NOMO-1 treated with DMSO at 0.1 percent for 48 hours (cell line): ENCODE measurements at regions not wholly inside any gene's neighbourhood (a gene's known extent, or its start where the extent isn't known, plus 50 kb on each side); places are given as distances from the start of the nearest gene placed in this dataset.

Source experiments
- DNase-seq: peaks from one replicate; lab custom pipeline; 2025; ENCODE audit not compliant: unreplicated experiment; lab: John Stamatoyannopoulos, UW

- DNase-seq = no peak
These were observed 54.6 kb upstream of the EOLA2 start for GRCh38 chrX:149992918-149993317.

DNA sequence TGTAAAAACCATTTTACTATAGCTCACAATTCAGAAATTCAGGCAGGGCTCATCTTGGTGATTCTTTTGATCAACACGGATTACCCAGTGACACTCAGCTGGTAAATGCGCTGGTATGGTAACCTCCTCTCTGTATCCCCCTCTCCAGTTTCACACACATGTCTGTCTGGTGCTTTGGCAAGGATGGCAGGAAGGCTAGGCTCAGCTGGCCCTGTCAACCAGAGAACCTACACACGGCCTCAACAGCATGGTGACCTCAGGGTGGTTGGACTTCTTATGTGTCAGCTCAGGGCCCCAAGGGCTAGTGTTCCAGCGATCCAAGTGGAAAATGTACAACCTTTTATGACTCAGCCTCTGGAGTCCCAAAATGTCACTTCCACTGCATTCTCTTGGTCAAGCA lies 55.7 kb upstream of the EOLA2 start:
- DNase-seq = no peak

DNA sequence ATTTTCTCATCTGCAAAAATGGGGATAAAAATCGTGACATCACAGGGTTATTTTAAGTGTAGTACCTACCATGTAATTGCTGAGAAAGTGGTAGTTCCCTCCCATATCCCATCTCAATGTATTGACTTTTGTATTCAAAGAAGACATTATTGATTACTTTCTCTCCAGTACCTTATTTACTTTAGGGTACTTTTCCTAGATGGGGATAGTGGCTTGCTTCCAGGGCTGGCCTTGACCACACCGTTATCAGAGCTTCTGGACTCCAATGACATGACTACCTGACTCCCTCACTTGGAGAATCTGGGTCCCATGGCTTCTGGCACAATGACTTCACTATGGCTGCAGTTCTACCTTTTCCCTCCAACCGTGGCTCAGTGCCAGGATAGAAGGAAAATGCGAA lies 58.2 kb upstream of the EOLA2 start:
- no peak for DNase-seq

DNA sequence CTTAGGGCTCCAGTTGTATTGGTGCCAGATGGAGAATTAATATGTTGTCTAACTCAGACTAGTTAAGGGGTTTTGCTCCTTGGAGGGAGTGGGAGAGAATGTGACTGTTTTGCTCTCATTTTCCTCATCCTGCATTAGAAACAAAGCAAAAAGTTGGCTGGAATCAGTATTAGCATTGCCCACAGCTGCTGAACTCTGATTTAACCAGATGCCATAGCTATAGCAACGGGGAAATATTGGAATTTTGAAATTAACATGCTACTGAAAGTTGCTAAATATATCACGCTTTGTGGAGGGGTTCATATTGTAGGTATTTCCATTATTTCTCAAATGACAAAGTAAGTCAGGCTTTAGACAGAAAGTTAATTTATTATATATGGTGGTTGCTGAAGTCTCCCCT lies 66.7 kb upstream of the EOLA2 start:
- no peak for DNase-seq

DNA sequence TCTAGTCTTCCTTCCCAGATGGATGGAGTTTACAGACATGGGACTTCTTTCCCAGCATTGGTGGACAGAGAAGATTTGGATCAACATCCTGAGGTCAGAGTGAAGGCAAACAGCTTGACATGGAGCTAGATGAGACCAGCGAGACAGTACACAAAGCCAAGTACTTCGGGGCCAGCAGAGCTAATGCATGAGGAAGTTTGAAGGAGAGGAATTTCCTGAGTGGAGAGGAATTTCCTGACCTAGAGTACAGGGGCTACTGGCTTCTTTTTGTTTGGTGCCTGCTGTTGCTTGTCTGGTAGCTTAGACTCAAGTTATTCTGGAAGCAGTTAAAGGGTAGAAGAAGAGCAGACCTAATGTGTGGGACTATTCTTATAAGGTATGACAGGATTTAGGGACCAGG lies 69.1 kb upstream of the EOLA2 start:
- DNase-seq = no peak

GRCh38 chrX:150012647-150013381 lies 74.5 kb upstream of the EOLA2 start:
- DNase-seq = no peak

DNA sequence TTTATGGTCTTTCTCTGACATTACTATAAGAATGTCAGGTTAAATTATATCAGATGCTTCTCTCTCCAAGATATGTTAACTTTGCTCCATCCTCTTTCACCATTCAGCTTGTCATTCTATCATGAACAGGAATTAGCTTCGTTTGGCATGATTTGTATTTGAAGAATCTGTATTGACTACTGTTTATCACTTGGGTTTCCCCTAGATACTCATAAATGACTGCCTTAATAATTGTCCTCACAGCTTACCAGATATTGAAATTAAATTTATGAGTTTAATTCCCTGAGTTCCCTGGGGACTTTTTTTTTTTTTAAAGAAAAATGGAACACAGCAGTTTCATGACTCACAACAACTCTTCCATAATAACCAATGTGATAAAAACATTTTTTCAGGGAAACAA lies 76.2 kb upstream of the EOLA2 start:
- DNase-seq = no peak

GRCh38 chrX:150017868-150018267 lies 79.6 kb upstream of the EOLA2 start:
- DNase-seq = no peak

- no peak for DNase-seq
These were observed 80.7 kb upstream of the EOLA2 start for GRCh38 chrX:150018931-150019361.

GRCh38 chrX:150028692-150029091 lies 90.4 kb upstream of the EOLA2 start:
- DNase-seq = no peak

DNA sequence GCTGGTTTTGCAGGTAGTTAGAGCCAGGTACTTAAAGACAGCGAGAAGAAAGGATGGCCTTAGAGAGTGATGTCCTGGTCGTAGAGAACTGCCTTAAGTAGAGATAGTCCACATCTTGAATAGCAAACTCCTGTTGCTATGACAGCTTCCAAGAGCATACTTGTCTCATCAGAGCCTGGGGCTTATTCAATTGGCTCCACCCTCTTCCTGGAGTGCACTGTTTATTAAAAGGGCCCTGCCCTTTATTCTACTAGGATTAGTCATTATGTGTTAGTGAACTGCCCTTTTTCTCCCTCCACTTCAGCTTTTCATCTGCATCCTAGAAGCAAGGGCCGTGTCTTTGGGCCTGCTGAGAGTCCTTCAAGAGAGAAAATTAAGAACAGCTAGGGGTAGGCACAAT lies 94.5 kb upstream of the EOLA2 start:
- no peak for DNase-seq

GRCh38 chrX:150034788-150035187 lies 96.5 kb upstream of the EOLA2 start:
- no peak for DNase-seq

- DNase-seq = no peak
These were observed 97.2 kb upstream of the EOLA2 start for GRCh38 chrX:150035531-150035930.

- DNase-seq = no peak
These were observed 97.9 kb upstream of the EOLA2 start for GRCh38 chrX:150036181-150036580.

GRCh38 chrX:150036641-150037040 lies 98.3 kb upstream of the EOLA2 start:
- DNase-seq = no peak

- DNase-seq = no peak
These were observed 98.8 kb upstream of the EOLA2 start for GRCh38 chrX:150037041-150037440.

DNA sequence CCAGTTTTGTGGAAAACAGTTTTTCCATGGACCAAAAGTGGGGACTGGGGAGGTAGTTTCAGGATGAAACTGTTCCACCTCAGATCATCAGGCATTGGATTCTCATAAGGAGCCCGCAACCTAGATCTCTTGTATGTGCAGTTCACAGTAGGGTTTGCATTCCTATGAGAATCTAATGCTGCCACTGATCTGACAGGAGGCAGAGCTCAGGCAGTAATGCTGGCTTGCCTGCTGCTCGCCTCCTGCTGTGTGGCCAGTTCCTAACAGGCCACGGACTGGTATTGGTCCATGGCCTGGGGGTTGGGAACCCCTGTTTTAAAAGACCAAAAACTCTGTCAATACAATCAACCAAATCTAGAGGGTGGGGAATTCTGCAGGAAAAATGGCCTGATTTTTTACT lies 100.0 kb upstream of the EOLA2 start:
- DNase-seq = no peak

DNA sequence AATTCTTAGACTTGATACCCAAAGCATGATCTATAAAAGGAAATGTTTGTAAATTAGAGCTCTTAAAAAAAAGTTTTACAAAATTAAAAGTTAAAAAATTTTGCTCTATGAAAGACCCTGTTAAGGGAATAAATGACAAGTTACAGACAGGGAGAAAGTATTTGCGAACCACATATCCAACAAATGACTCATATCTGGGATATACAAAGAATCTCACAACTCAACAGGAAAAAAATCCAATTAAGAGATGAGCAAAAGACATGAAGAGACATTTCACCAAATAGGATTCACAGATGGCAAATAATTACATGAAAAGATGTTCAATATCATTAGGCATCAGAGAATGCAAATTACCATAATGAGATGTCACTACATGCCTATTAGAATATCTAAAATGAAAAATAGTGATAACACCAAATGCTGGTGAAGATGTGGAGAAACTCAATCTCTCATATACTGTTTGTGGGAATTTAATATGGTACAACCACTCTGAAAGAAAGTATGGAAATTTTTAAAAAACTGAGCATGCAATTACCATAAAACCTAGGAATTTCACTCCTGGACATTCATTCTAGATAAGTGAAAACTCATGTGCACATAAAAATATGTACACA lies 100.8 kb upstream of the EOLA2 start:
- DNase-seq = no peak

DNA sequence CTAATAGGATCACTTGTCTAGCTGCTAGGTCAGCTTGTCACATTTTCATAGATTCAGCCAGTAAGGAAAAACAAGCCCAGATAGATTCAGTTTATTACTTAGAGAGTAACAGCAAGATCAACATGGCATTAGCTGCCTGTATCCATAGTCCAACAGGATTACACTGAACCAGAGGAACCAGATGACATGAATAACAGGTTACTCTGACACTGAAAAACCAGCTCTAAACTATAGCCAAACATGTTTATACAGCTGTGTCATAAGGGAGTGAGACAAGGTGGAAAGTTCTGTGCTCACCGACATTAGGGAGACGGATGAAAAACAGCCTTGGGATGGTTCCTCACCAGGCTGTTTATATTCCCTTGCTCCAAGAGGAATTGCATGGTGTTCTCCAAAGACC lies 102.9 kb upstream of the EOLA2 start:
- DNase-seq = no peak

DNA sequence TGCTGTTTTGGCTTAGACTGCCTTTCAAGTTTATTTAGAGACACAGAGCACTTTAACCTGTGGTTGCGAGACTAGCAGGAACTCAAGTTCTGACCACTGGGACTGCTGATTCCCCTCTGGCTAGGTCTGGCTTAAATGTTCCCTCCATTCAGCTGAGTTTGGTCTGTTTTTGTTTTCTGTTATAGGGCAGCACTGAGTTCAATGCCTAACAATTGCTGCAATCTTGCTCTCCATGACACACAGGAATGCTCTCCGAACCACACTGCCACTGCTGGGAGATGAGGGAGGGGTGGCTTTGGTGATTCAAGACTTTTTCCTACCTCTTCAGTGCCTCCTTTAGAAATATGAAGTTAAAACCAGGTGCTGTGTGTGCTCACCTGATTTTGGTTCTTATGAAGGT lies 106.3 kb upstream of the EOLA2 start:
- DNase-seq = no peak

DNA sequence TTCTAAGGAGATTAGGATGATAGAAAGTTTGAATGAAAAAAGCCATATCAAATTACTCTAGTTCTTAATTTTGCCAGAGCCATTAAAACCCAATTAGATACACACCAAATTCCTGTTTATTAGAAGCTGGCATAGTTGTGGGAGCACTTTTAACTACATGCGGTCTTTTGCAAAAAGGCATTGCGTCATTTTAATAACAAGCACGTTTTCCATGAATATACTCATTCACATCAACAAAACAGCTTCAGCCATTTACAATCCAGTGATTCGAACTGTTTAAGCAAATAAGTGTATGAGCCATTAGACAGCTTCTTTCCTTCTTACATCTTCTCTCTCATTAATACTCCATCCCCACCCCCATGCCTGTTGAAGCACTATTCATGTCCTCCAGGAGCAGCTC lies 109.5 kb upstream of the EOLA2 start:
- DNase-seq = no peak

GRCh38 chrX:150049647-150050046 lies 111.4 kb upstream of the EOLA2 start:
- no peak for DNase-seq

DNA sequence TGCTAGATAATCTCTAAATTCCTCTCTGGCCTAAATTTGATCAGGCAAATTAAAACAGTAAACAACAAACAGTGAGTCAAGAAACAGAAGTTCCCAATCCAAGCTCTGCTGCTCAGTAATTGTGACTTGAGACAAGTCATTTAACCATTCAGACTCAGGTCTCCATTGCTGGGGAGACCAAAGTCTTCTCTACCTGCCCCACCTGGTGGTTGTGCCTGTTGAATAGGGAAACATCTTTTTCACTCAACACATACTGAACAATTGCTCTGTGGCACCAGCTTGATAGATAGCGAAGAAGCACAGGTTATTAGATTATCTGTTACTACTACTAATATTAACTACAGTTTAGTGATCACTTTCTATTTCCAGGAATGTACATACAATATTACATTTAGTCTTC lies 112.1 kb upstream of the EOLA2 start:
- no peak for DNase-seq
